RPMI8226 (cell line): ENCODE measurements at regions not wholly inside any gene's neighbourhood (a gene's known extent, or its start where the extent isn't known, plus 50 kb on each side); places are given as distances from the start of the nearest gene placed in this dataset.

Experiments used
- DNase-seq: peaks from one replicate; pipeline ENCODE4 v3.0.0-alpha.2; 2015

- DNase-seq: no peak
Observed at GRCh38 chr10:77710081-77710551, 72.5 kb upstream of the KCNMA1 start.

GRCh38 chr10:77707570-77707969 lies 70.0 kb upstream of the KCNMA1 start:
- DNase-seq: no peak

- no peak for DNase-seq
Observed at GRCh38 chr10:77702166-77702565, 64.6 kb upstream of the KCNMA1 start.

GRCh38 chr10:77700086-77700485 lies 62.5 kb upstream of the KCNMA1 start:
- DNase-seq: no peak

DNA sequence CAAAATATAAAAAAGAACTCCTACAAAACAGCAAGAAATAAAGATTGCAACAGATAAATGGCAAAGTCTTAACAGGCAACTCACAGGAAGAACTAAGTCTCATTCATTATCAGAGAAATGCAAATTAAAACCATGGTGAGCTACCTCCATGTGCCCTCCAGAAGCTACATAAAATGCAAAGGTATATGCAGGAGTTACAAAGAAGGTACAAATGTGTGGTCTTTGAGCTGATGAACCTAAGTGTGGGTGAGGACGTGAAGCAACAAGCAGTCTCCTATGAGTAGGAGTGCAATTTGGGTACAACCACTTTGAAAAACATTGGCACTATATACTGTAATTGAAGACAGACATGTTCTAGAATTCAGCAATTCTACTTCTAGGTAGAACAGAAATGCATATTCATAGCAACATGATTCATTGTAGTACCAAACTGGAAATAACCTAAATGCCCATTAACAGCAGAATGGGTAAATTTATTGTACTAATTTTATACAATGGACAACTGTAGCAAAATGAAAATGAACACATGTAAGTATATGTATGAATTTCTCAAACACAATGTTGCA lies 61.6 kb upstream of the KCNMA1 start:
- DNase-seq: no peak

DNA sequence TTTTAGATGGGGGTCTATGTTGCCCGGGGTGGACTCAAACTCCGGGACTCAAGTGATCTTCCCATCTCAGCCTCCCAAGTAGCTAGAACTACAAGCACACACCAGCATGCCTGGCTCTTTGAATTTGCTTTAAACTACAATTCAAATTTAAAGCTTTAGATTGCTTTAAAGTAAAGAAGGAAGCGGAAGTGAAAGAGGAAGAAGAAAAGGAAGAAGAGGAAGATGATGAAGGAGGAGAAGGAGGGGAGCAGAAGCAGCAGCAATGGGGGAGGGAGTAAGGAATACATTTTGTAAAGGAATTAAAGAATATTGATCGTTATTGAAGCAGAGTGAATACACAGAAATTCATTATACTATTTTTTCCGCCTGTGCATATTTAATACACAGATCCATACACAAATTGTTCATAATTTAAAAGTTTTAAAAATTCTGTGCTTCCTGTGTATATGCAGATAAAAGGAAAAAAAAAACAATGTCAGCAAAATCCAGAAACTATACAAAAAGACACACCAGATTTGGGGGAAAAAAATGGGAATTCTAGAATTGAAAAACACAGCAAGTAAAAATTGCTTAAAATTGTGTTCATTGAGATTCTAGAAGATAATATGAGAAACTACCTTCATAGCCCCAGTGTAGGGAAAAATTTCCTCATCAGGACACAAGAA lies 60.8 kb upstream of the KCNMA1 start:
- no peak for DNase-seq

DNA sequence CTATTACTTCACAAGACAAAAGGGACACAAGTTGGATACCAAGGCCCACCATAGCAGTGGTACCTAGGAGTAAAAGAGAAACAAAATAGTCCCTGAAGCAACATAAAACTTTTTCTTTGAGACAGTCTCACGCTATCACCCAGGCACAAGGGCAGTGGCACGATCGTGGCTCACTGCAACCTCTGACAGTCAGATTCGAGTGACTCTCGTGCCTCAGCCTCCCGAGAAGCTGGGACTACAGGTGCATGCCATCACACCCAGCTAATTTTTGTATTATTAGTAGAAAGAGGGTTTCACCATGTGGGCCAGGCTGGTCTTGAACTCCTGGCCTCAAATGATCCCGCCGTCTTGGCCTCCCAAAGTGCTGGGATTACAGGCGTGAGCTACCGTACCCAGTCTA lies 59.0 kb upstream of the KCNMA1 start:
- DNase-seq: no peak

GRCh38 chr10:77695186-77695585 lies 57.6 kb upstream of the KCNMA1 start:
- DNase-seq: no peak

DNA sequence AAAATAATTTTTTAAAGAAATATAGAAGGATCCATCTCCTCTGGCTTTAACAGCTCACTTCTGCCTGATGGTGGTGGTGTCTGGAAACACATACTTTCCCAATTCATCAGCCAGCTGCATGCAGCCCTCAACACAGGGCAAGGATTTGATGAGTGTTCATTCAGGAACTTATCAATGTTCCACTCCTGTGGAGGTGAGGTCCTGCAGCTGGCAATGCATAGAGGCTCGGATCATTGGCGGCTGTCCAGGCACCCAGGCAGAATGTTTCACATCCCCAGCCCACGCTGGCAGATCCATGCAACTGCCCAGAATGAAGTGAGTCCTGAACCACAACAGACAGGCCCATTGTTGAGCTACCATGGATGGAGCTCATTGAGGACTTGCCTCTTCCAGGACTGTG lies 55.2 kb upstream of the KCNMA1 start:
- DNase-seq: no peak

DNA sequence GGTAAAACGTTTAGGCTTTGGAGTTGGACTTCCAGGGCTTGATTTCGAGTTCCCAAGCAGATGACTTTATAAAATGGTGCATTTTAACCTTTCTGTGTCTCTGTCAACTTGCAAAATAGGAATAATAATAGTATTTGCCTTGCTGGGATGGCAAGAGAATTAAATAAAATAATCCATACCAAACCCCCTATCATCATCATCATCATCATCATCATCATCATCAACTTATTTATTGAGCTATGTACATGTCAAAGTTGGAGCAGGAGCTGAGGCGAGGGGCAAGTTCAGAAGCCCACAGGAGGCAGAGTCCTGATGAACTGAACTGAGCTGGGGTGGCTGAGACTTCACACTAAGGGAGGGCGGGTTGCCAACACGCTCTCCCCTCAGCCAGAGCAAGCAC lies 51.7 kb upstream of the KCNMA1 start:
- DNase-seq: no peak

- no peak for DNase-seq
Observed at GRCh38 chr10:77687621-77688020, 50.0 kb upstream of the KCNMA1 start.
